Ascending aorta (tissue), 2 donors: ENCODE measurements at regions not wholly inside any gene's neighbourhood (a gene's known extent, or its start where the extent isn't known, plus 50 kb on each side); places are given as distances from the start of the nearest gene placed in this dataset.

ENCODE experiments used
- DNase-seq, 2 donors: peaks; one replicate each; pipeline ENCODE4 v3.0.0-alpha.2; 2019; ENCODE audit warnings: low spot score in 2 of 2
- H3K27ac ChIP-seq, 2 donors: fragments of 200-600 bp; sonication (generic); one replicate each; pipeline ENCODE4 v1.5.1; 2016 to 2017; ENCODE audit warnings: mild to moderate bottlenecking in 1 of 2
- H3K27me3 ChIP-seq: fragments of 200-600 bp; sonication (generic); one replicate; pipeline ENCODE4 v1.5.1; 2017
- H3K36me3 ChIP-seq, 2 donors: fragments of 200-600 bp; sonication (generic); one replicate each; pipeline ENCODE4 v1.5.1; 2016
- H3K4me1 ChIP-seq, 2 donors: fragments of 200-600 bp; sonication (generic); one replicate each; pipeline ENCODE4 v1.5.1; 2016 to 2017; ENCODE audit warnings: mild to moderate bottlenecking in 1 of 2
- H3K4me3 ChIP-seq, 2 donors: fragments of 200-600 bp; sonication (generic); one replicate each; pipeline ENCODE4 v1.5.1; 2016 to 2017; ENCODE audit warnings: mild to moderate bottlenecking in 1 of 2
- H3K9me3 ChIP-seq, 2 donors: fragments of 200-600 bp; sonication (generic); one replicate each; pipeline ENCODE4 v1.5.1; 2016
- CTCF ChIP-seq, 3 experiments: fragments of 200-600 bp in 2 of 3; fragments of 450-650 bp in 1 of 3; sonication (generic) in 2 of 3; IDR thresholded peaks; one replicate each; pipeline ENCODE4 v1.5.1; 2016 to 2019; ENCODE audit warnings: antibody characterized with exemption in 3 of 3, mild to moderate bottlenecking in 1 of 3, moderate library complexity in 1 of 3
- intact Hi-C: fragments of 100-400 bp; cut with DNase I; formaldehyde crosslinking; loops from one replicate; pipeline ENCODE4 v1.15.1; 2023

GRCh38 chr1:73803380-73803779 is 394.6 kb downstream of the LRRIQ3 start:
- no peak for TF ChIP-seq CTCF (IDR thresholded peaks at IDR 0.05)
- Histone ChIP-seq H3K27me3 (no peaks in the 10 kb centered on the region), H3K9me3 (no peaks in the 10 kb centered on the region), H3K27ac (no peak overlapping the region), H3K36me3 (no peaks in the 10 kb centered on the region), H3K4me3 (no peak overlapping the region), H3K4me1 (no peaks in the 10 kb centered on the region)
- intact Hi-C loops, result no loop called here
- DNase-seq, result no peak

GRCh38 chr1:73801912-73802429 is 396.0 kb downstream of the LRRIQ3 start:
- no peak overlapping the region for H3K27ac ChIP-seq
- no peaks in the 10 kb centered on the region for H3K27me3 ChIP-seq
- H3K9me3 ChIP-seq, result no peaks in the 10 kb centered on the region
- TF ChIP-seq CTCF (IDR thresholded peaks at IDR 0.05), result no peak
- no peak for DNase-seq
- no peak overlapping the region for H3K4me3 ChIP-seq
- intact Hi-C loops, result no loop called here
- no peaks in the 10 kb centered on the region for H3K4me1 ChIP-seq
- no peaks in the 10 kb centered on the region for H3K36me3 ChIP-seq

- H3K4me1 ChIP-seq, result no peaks in the 10 kb centered on the region
- H3K27ac ChIP-seq, result no peak overlapping the region
- H3K27me3 ChIP-seq, result no peaks in the 10 kb centered on the region
- TF ChIP-seq CTCF (IDR thresholded peaks at IDR 0.05), result no peak
- no peaks in the 10 kb centered on the region for H3K9me3 ChIP-seq
- intact Hi-C loops, result no loop called here
- no peaks in the 10 kb centered on the region for H3K36me3 ChIP-seq
- DNase-seq, result no peak
- no peak overlapping the region for H3K4me3 ChIP-seq
Measured at GRCh38 chr1:73800376-73800775, 397.6 kb downstream of the LRRIQ3 start.

GRCh38 chr1:73789965-73790364 is 408.0 kb downstream of the LRRIQ3 start:
- no peaks in the 10 kb centered on the region for H3K4me1 ChIP-seq
- intact Hi-C loops, result no loop called here
- DNase-seq, result no peak
- no peak for TF ChIP-seq CTCF (IDR thresholded peaks at IDR 0.05)
- no peaks in the 10 kb centered on the region for H3K27me3 ChIP-seq
- no peak overlapping the region for H3K27ac ChIP-seq
- H3K9me3 ChIP-seq, result no peaks in the 10 kb centered on the region
- no peaks in the 10 kb centered on the region for H3K36me3 ChIP-seq
- H3K4me3 ChIP-seq, result no peak overlapping the region

- H3K36me3 ChIP-seq, result no peaks in the 10 kb centered on the region
- no peak for TF ChIP-seq CTCF (IDR thresholded peaks at IDR 0.05)
- no peaks in the 10 kb centered on the region for H3K4me1 ChIP-seq
- no peak for DNase-seq
- intact Hi-C loops, result no loop called here
- H3K9me3 ChIP-seq, result no peaks in the 10 kb centered on the region
- no peaks in the 10 kb centered on the region for H3K27me3 ChIP-seq
- H3K4me3 ChIP-seq, result no peak overlapping the region
- no peak overlapping the region for H3K27ac ChIP-seq
Measured at GRCh38 chr1:73784026-73784425, 413.9 kb downstream of the LRRIQ3 start.

GRCh38 chr1:73783352-73783751 is 414.6 kb downstream of the LRRIQ3 start:
- no peaks in the 10 kb centered on the region for H3K9me3 ChIP-seq
- DNase-seq, result no peak
- H3K4me1 ChIP-seq, result no peaks in the 10 kb centered on the region
- H3K27ac ChIP-seq, result no peak overlapping the region
- no peaks in the 10 kb centered on the region for H3K27me3 ChIP-seq
- H3K4me3 ChIP-seq, result no peak overlapping the region
- intact Hi-C loops, result no loop called here
- no peak for TF ChIP-seq CTCF (IDR thresholded peaks at IDR 0.05)
- H3K36me3 ChIP-seq, result no peaks in the 10 kb centered on the region
